Uterus (tissue), 2 donors: ENCODE measurements at regions not wholly inside any gene's neighbourhood (a gene's known extent, or its start where the extent isn't known, plus 50 kb on each side); places are given as distances from the start of the nearest gene placed in this dataset.

Experiments used
- POLR2A ChIP-seq, 2 donors: fragments of 450-650 bp; IDR thresholded peaks; one replicate each; pipeline ENCODE4 v1.6.1; 2016; ENCODE audit warnings: antibody characterized with exemption in 2 of 2, mild to moderate bottlenecking in 1 of 2, moderate library complexity in 1 of 2
- TF ChIP-seq, protein P1 (sequence below), 4 experiments: fragments of 200-600 bp in 2 of 4; fragments of 450-650 bp in 2 of 4; sonication (generic) in 2 of 4; IDR thresholded peaks; one replicate each; pipeline ENCODE4 v1.5.1; 2016 to 2019; ENCODE audit warnings: antibody characterized with exemption in 4 of 4, mild to moderate bottlenecking in 2 of 4, moderate library complexity in 1 of 4

GRCh38 chr7:21054427-21055112, 267.9 kb upstream of the SP8 start:
- TF ChIP-seq, protein P1, sequence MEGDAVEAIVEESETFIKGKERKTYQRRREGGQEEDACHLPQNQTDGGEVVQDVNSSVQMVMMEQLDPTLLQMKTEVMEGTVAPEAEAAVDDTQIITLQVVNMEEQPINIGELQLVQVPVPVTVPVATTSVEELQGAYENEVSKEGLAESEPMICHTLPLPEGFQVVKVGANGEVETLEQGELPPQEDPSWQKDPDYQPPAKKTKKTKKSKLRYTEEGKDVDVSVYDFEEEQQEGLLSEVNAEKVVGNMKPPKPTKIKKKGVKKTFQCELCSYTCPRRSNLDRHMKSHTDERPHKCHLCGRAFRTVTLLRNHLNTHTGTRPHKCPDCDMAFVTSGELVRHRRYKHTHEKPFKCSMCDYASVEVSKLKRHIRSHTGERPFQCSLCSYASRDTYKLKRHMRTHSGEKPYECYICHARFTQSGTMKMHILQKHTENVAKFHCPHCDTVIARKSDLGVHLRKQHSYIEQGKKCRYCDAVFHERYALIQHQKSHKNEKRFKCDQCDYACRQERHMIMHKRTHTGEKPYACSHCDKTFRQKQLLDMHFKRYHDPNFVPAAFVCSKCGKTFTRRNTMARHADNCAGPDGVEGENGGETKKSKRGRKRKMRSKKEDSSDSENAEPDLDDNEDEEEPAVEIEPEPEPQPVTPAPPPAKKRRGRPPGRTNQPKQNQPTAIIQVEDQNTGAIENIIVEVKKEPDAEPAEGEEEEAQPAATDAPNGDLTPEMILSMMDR (IDR thresholded peaks at IDR 0.05) = no peak
- no peak for TF ChIP-seq POLR2A (IDR thresholded peaks at IDR 0.05)
